Hepatocyte (in vitro differentiated cells): ENCODE measurements at regions not wholly inside any gene's neighbourhood (a gene's known extent, or its start where the extent isn't known, plus 50 kb on each side); places are given as distances from the start of the nearest gene placed in this dataset.

ENCODE experiments used
- DNase-seq: peaks from one replicate; pipeline ENCODE4 v3.0.0-alpha.2; 2016; ENCODE audit warnings: low spot score
- H2AFZ ChIP-seq: fragments of 200-600 bp; sonication (generic); 2 replicates; pipeline ENCODE4 v1.6.0; 2016; ENCODE audit warnings: antibody characterized with exemption, mild to moderate bottlenecking
- H3K27ac ChIP-seq: fragments of 200-600 bp; sonication (generic); 2 replicates; pipeline ENCODE4 v1.5.1; 2016; ENCODE audit warnings: mild to moderate bottlenecking
- H3K27me3 ChIP-seq: fragments of 200-600 bp; sonication (generic); 2 replicates; pipeline ENCODE4 v1.6.1; 2016
- H3K36me3 ChIP-seq: fragments of 200-600 bp; sonication (generic); replicated peaks from 2 replicates; pipeline ENCODE4 v1.5.1; 2016; ENCODE audit warnings: low read depth; ENCODE audit not compliant: insufficient read depth
- H3K4me1 ChIP-seq: fragments of 200-600 bp; sonication (generic); 2 replicates; pipeline ENCODE4 v1.5.1; 2016; ENCODE audit warnings: mild to moderate bottlenecking, moderate library complexity; ENCODE audit not compliant: insufficient read depth
- H3K4me2 ChIP-seq: fragments of 200-600 bp; sonication (generic); 2 replicates; pipeline ENCODE4 v1.6.0; 2016
- H3K4me3 ChIP-seq: fragments of 200-600 bp; sonication (generic); 2 replicates; pipeline ENCODE4 v1.5.1; 2016; ENCODE audit warnings: mild to moderate bottlenecking
- H3K79me2 ChIP-seq: fragments of 200-600 bp; sonication (generic); 2 replicates; pipeline ENCODE4 v1.6.0; 2017; ENCODE audit warnings: mild to moderate bottlenecking
- H3K9me2 ChIP-seq: fragments of 200-600 bp; sonication (generic); replicated peaks from 2 replicates; pipeline ENCODE4 v1.6.0; 2017; ENCODE audit warnings: mild to moderate bottlenecking; ENCODE audit not compliant: insufficient read depth
- H3K9me3 ChIP-seq: fragments of 200-600 bp; sonication (generic); 2 replicates; pipeline ENCODE4 v1.5.1; 2016; ENCODE audit warnings: low read depth, mild to moderate bottlenecking
- H4K20me1 ChIP-seq: fragments of 200-600 bp; sonication (generic); 2 replicates; pipeline ENCODE4 v1.6.0; 2016; ENCODE audit warnings: mild to moderate bottlenecking; ENCODE audit not compliant: insufficient read depth, poor library complexity, severe bottlenecking
- CTCF ChIP-seq: fragments of 200-600 bp; sonication (generic); IDR thresholded peaks from 2 replicates; pipeline ENCODE4 v1.5.1; 2016; ENCODE audit warnings: antibody characterized with exemption, mild to moderate bottlenecking; ENCODE audit not compliant: poor library complexity
- EZH2 ChIP-seq: fragments of 200-600 bp; sonication (generic); IDR thresholded peaks from 2 replicates; pipeline ENCODE4 v1.6.1; 2016; ENCODE audit warnings: antibody characterized with exemption, mild to moderate bottlenecking, borderline replicate concordance
- EZH2phosphoT487 ChIP-seq: fragments of 200-600 bp; sonication (generic); IDR thresholded peaks from one replicate; pipeline ENCODE4 v1.6.1; 2018; ENCODE audit warnings: antibody characterized with exemption, mild to moderate bottlenecking, low read depth, moderate library complexity; ENCODE audit not compliant: unreplicated experiment, severe bottlenecking
- WGBS: methylation state at CpG from one replicate; pipeline ENCODE4 v1.1.6; 2016; ENCODE audit warnings: low lambda C conversion rate; ENCODE audit errors: missing lambda C conversion rate; 5-methylcytosine and 5-hydroxymethylcytosine counted together

GRCh38 chr6:22041797-22042480 is 254.9 kb downstream of the PRL start:
- no peaks in the 10 kb centered on the region for H3K27me3 ChIP-seq
- no peaks in the 10 kb centered on the region for H4K20me1 ChIP-seq
- no peaks in the 10 kb centered on the region for H3K9me2 ChIP-seq
- no peak overlapping the region for H3K27ac ChIP-seq
- DNase-seq: no peak
- WGBS: 61% methylated on average over 2 of the region's 3 CpGs
- TF ChIP-seq EZH2: no peak
- TF ChIP-seq EZH2phosphoT487: no peak
- TF ChIP-seq CTCF: no peak
- H3K4me3 ChIP-seq: no peak overlapping the region
- H3K4me2 ChIP-seq: no peak overlapping the region
- peaks cover 5% of the 10 kb centered on the region for H3K4me1 ChIP-seq
- no peaks in the 10 kb centered on the region for H3K36me3 ChIP-seq
- H3K79me2 ChIP-seq: no peaks in the 10 kb centered on the region
- H3K9me3 ChIP-seq: no peaks in the 10 kb centered on the region
- H2AFZ ChIP-seq: no peak overlapping the region

GRCh38 chr6:22042706-22043105 is 254.1 kb downstream of the PRL start:
- Histone ChIP-seq H3K4me2 (no peak overlapping the region), H3K79me2 (no peaks in the 10 kb centered on the region), H2AFZ (no peak overlapping the region), H3K27ac (no peak overlapping the region), H3K4me1 (no peaks in the 10 kb centered on the region), H3K9me3 (no peaks in the 10 kb centered on the region), H3K36me3 (no peaks in the 10 kb centered on the region), H3K9me2 (no peaks in the 10 kb centered on the region), H3K27me3 (no peaks in the 10 kb centered on the region), H4K20me1 (no peaks in the 10 kb centered on the region), H3K4me3 (no peak overlapping the region)
- TF ChIP-seq CTCF (no peak), EZH2 (no peak), EZH2phosphoT487 (no peak)
- DNase-seq: no peak

- no peaks in the 10 kb centered on the region for H3K79me2 ChIP-seq
- 74% methylated on average over 7 of the region's 7 CpGs for WGBS
- no peaks in the 10 kb centered on the region for H3K9me3 ChIP-seq
- no peaks in the 10 kb centered on the region for H3K27me3 ChIP-seq
- H3K4me3 ChIP-seq: no peak overlapping the region
- H3K27ac ChIP-seq: no peak overlapping the region
- TF ChIP-seq CTCF (no peak), EZH2phosphoT487 (no peak), EZH2 (no peak)
- no peaks in the 10 kb centered on the region for H4K20me1 ChIP-seq
- no peaks in the 10 kb centered on the region for H3K4me1 ChIP-seq
- no peaks in the 10 kb centered on the region for H3K9me2 ChIP-seq
- no peaks in the 10 kb centered on the region for H3K36me3 ChIP-seq
- no peak overlapping the region for H3K4me2 ChIP-seq
- DNase-seq: no peak
- no peak overlapping the region for H2AFZ ChIP-seq
Observed at GRCh38 chr6:22043284-22043962, 253.4 kb downstream of the PRL start.
